PC-3 (cell line): ENCODE measurements at regions not wholly inside any gene's neighbourhood (a gene's known extent, or its start where the extent isn't known, plus 50 kb on each side); places are given as distances from the start of the nearest gene placed in this dataset.

Experiments
- ATAC-seq: fragments of 200-7000 bp; cut with Tn5 transposase; 2 replicates; pipeline ENCODE4 v1.9.1; 2020; ENCODE audit warnings: mild to moderate bottlenecking, moderate library complexity
- BruUV-seq: library from RNA; stranded (reverse); fragments of 400-500 nt; replicated peaks from 2 replicates; lab custom pipeline; 2021; lab: Mats Ljungman, UMichigan
- CTCF ChIA-PET: fragments of 300-600 bp; sonication (Branson Sonifier 250); formaldehyde crosslinking; loops from one replicate; lab custom pipeline; 2022; ENCODE audit warnings: antibody characterized with exemption; lab: Charles Lee
- POLR2A ChIA-PET: fragments of 300-600 bp; sonication (Branson Sonifier 250); formaldehyde crosslinking; loops from one replicate; lab custom pipeline; 2022; ENCODE audit warnings: antibody characterized with exemption; ENCODE audit not compliant: unreplicated experiment; lab: Charles Lee
- DNase-seq: peaks from one replicate; pipeline ENCODE4 v3.0.0-alpha.2; 2015
- H2AFZ ChIP-seq: fragments of 300-600 bp; sonication (generic); 2 replicates; pipeline ENCODE4 v1.6.0; 2016; ENCODE audit warnings: antibody characterized with exemption, low read length
- H3F3A ChIP-seq: fragments of 300-600 bp; sonication (generic); one replicate; pipeline ENCODE4 v1.6.0; 2017; ENCODE audit warnings: antibody characterized with exemption, low read length, control low read depth, mild to moderate bottlenecking; ENCODE audit not compliant: unreplicated experiment
- H3K27ac ChIP-seq: fragments of 300-600 bp; sonication (generic); 2 replicates; pipeline ENCODE4 v1.5.1; 2016; ENCODE audit warnings: mild to moderate bottlenecking, low read length
- H3K27me3 ChIP-seq: fragments of 300-600 bp; sonication (generic); 2 replicates; pipeline ENCODE4 v1.6.1; 2016; ENCODE audit warnings: low read length, mixed read lengths
- H3K36me3 ChIP-seq: fragments of 300-600 bp; sonication (generic); 2 replicates; pipeline ENCODE4 v1.6.1; 2016; ENCODE audit warnings: low read depth, mixed run types, low read length, mixed read lengths
- H3K4me1 ChIP-seq: fragments of 300-600 bp; sonication (generic); 2 replicates; pipeline ENCODE4 v1.5.1; 2016; ENCODE audit warnings: low read length; ENCODE audit not compliant: insufficient read depth
- H3K4me2 ChIP-seq: fragments of 300-600 bp; sonication (generic); 2 replicates; pipeline ENCODE4 v1.6.0; 2016; ENCODE audit warnings: low read length
- H3K4me3 ChIP-seq: fragments of 300-600 bp; sonication (generic); 2 replicates; pipeline ENCODE4 v1.5.1; 2016; ENCODE audit warnings: mild to moderate bottlenecking, low read length, mixed read lengths
- H3K79me2 ChIP-seq: fragments of 300-600 bp; sonication (generic); 2 replicates; pipeline ENCODE4 v1.6.1; 2017; ENCODE audit warnings: low read length, mixed read lengths
- H3K9ac ChIP-seq: fragments of 300-600 bp; sonication (generic); 2 replicates; pipeline ENCODE4 v1.6.0; 2016; ENCODE audit warnings: mild to moderate bottlenecking, low read length
- H3K9me2 ChIP-seq: fragments of 300-600 bp; sonication (generic); replicated peaks from 2 replicates; pipeline ENCODE4 v1.6.1; 2016; ENCODE audit warnings: mixed run types, low read length, mixed read lengths
- H3K9me3 ChIP-seq: fragments of 300-600 bp; sonication (generic); 2 replicates; pipeline ENCODE4 v1.6.1; 2016; ENCODE audit warnings: low read length, mixed read lengths
- H4K20me1 ChIP-seq: fragments of 300-600 bp; sonication (generic); 2 replicates; pipeline ENCODE4 v1.6.1; 2016; ENCODE audit warnings: low read length, mixed read lengths
- EZH2 ChIP-seq: fragments of 300-600 bp; sonication (generic); IDR thresholded peaks from one replicate; pipeline ENCODE4 v1.6.1; 2017; ENCODE audit warnings: antibody characterized with exemption, mild to moderate bottlenecking, low read length; ENCODE audit not compliant: unreplicated experiment
- EZH2phosphoT487 ChIP-seq: fragments of 300-600 bp; sonication (generic); IDR thresholded peaks from 2 replicates; pipeline ENCODE4 v1.6.1; 2018; ENCODE audit warnings: mild to moderate bottlenecking, antibody characterized with exemption, low read length, borderline replicate concordance
- intact Hi-C: fragments of 100-400 bp; cut with micrococcal nuclease; formaldehyde crosslinking; loops from 2 replicates; pipeline ENCODE4 v1.9.0; 2023
- TF ChIP-seq, protein P1 (sequence below): fragments of 300-600 bp; sonication (generic); conservative IDR thresholded peaks from 2 replicates; pipeline ENCODE4 v1.5.1; 2017; ENCODE audit warnings: antibody characterized with exemption, low read depth, mild to moderate bottlenecking, low read length

- Histone ChIP-seq H3K79me2 (no peaks in the 10 kb centered on the region), H3K4me1 (peaks cover 34% of the 10 kb centered on the region), H3K9ac (no peak overlapping the region; the same call in 1 of the 2 replicates), H3K9me2 (no peaks in the 10 kb centered on the region), H3K9me3 (no peaks in the 10 kb centered on the region), H2AFZ (peak overlapping the region; percentile 72), H3K4me3 (no peak overlapping the region), H3K4me2 (no peak overlapping the region), H4K20me1 (no peaks in the 10 kb centered on the region), H3K27ac (peak overlapping the region; percentile 42), H3K36me3 (no peaks in the 10 kb centered on the region), H3K27me3 (no peaks in the 10 kb centered on the region), H3F3A (no peaks in the 10 kb centered on the region)
- TF ChIP-seq EZH2phosphoT487 (no peak), EZH2 (no peak)
- TF ChIP-seq, protein P1, sequence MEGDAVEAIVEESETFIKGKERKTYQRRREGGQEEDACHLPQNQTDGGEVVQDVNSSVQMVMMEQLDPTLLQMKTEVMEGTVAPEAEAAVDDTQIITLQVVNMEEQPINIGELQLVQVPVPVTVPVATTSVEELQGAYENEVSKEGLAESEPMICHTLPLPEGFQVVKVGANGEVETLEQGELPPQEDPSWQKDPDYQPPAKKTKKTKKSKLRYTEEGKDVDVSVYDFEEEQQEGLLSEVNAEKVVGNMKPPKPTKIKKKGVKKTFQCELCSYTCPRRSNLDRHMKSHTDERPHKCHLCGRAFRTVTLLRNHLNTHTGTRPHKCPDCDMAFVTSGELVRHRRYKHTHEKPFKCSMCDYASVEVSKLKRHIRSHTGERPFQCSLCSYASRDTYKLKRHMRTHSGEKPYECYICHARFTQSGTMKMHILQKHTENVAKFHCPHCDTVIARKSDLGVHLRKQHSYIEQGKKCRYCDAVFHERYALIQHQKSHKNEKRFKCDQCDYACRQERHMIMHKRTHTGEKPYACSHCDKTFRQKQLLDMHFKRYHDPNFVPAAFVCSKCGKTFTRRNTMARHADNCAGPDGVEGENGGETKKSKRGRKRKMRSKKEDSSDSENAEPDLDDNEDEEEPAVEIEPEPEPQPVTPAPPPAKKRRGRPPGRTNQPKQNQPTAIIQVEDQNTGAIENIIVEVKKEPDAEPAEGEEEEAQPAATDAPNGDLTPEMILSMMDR, result no peak
- BruUV-seq, result no TSS peak
- POLR2A ChIA-PET, result no interaction called here
- DNase-seq, result peak; percentile 61
- peak; percentile 45 for ATAC-seq
- CTCF ChIA-PET, result interaction anchor here (0.6 kb wide), 1 partner anchor 247 kb away, joined by 4 read pairs; no protein-coding TSS in a partner anchor
- intact Hi-C loops, result no loop called here
These were observed 147.1 kb upstream of the LPP start for GRCh38 chr3:188006726-188007393.

DNA sequence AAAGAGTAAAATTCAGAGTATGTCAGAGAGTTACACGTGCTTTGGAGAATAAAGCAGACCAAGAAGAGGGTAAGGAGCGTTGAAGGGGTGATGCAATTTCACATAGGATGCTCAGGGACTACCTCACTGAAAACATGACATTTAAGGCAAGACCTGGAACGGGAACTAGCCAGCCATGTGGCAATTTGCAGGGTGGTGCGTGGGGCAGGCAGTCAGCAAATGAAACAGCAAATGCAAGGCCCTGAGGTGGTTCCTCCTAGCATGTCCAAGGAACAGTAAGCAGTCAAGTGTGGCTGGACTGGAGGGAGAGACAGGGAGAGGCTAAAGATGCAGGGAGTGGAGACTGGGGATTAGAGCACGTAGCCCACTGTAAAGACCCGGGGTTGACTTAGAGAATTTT lies 146.1 kb upstream of the LPP start:
- TF ChIP-seq EZH2phosphoT487 (no peak), EZH2 (no peak)
- TF ChIP-seq, protein P1, result no peak
- Histone ChIP-seq H3K4me2 (no peak overlapping the region), H3K9ac (no peak overlapping the region), H3K36me3 (no peaks in the 10 kb centered on the region), H3K79me2 (no peaks in the 10 kb centered on the region), H3K9me3 (no peaks in the 10 kb centered on the region), H2AFZ (no peak overlapping the region), H3K4me1 (peaks cover 30% of the 10 kb centered on the region), H3K27ac (no peak overlapping the region), H3K9me2 (no peaks in the 10 kb centered on the region), H3K27me3 (no peaks in the 10 kb centered on the region), H4K20me1 (no peaks in the 10 kb centered on the region), H3F3A (no peaks in the 10 kb centered on the region), H3K4me3 (no peak overlapping the region)
- no TSS peak for BruUV-seq
- ChIA-PET CTCF (no interaction called here), POLR2A (interaction anchor here (0.6 kb wide), 1 partner anchor 197 kb away, joined by 5 read pairs; no protein-coding TSS in a partner anchor)
- ATAC-seq (no peak), DNase-seq (no peak)
- intact Hi-C loops, result no loop called here

DNA sequence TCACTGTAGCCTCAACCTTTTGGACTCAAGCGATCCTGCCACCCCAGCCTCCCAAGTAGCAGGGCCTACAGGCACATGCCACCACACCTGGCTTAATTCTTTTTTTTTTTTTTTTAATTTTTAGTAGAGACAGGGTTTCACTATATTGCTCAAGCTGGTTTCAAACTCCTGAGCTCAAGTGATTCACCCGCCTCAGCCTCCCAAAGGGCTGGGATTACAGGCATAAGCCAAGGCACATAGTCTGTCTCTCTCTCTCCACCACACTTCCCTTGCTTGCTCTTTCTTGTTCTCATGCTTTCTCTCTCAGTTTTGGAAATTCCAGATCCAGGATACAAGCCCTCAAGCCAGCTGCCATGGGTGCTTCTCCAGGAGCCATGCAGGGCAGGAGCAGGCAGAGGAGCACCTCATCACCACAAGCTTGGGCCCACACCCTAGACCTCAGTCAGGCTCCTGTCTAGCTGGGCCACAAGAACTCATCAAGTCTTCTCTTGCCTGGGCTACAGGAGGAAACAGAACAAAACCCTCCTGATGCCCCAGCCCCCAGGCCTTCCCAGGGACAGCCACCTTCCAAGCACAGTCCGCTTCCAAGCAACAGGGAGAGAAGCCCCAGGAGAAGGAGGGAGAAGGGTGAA lies 145.3 kb upstream of the LPP start:
- ChIA-PET CTCF (interaction anchor here (0.7 kb wide), 1 partner anchor 270 kb away, joined by 7 read pairs; no protein-coding TSS in a partner anchor), POLR2A (interaction anchor here (0.6 kb wide), 1 partner anchor 196 kb away, joined by 5 read pairs; no protein-coding TSS in a partner anchor)
- H3K27me3 ChIP-seq, result no peaks in the 10 kb centered on the region
- H4K20me1 ChIP-seq, result no peaks in the 10 kb centered on the region
- ATAC-seq (no peak), DNase-seq (no peak)
- H3K36me3 ChIP-seq, result no peaks in the 10 kb centered on the region
- intact Hi-C loops, result no loop called here
- H2AFZ ChIP-seq, result no peak overlapping the region
- H3K4me3 ChIP-seq, result no peak overlapping the region
- no peaks in the 10 kb centered on the region for H3F3A ChIP-seq
- no TSS peak for BruUV-seq
- H3K9me2 ChIP-seq, result no peaks in the 10 kb centered on the region
- no peak for TF ChIP-seq EZH2
- no peak for TF ChIP-seq EZH2phosphoT487
- TF ChIP-seq, protein P1, result no peak
- H3K4me2 ChIP-seq, result no peak overlapping the region
- no peaks in the 10 kb centered on the region for H3K9me3 ChIP-seq
- H3K27ac ChIP-seq, result no peak overlapping the region
- peaks cover 22% of the 10 kb centered on the region for H3K4me1 ChIP-seq
- no peaks in the 10 kb centered on the region for H3K79me2 ChIP-seq
- no peak overlapping the region for H3K9ac ChIP-seq
